CD4-positive, alpha-beta T cell (primary cell): ENCODE measurements at regions not wholly inside any gene's neighbourhood (a gene's known extent, or its start where the extent isn't known, plus 50 kb on each side); places are given as distances from the start of the nearest gene placed in this dataset.

Experiments used
- ATAC-seq: fragments of 200-7000 bp; cut with Tn5 transposase; one replicate; pipeline ENCODE4 v1.10.0; 2022; ENCODE audit warnings: mild to moderate bottlenecking; ENCODE audit not compliant: poor library complexity
- CTCF ChIA-PET: fragments of 350-600 bp; sonication (Branson Sonifier 250); formaldehyde crosslinking; loops from one replicate; lab custom pipeline; 2021; ENCODE audit warnings: antibody characterized with exemption, inconsistent platforms; lab: Charles Lee
- POLR2A ChIA-PET: fragments of 350-600 bp; sonication (Branson Sonifier 250); formaldehyde crosslinking; loops from one replicate; lab custom pipeline; 2021; ENCODE audit warnings: antibody characterized with exemption, inconsistent platforms; lab: Charles Lee
- DNase-seq, 14 experiments: peaks; one replicate each; pipeline ENCODE4 v3.0.0-alpha.2; 2013 to 2020; ENCODE audit warnings: mixed read lengths in 2 of 14
- H3K27ac ChIP-seq, 2 donors: one replicate each; pipeline versions ENCODE4 v1.5.1 to v1.7.0; 2013; ENCODE audit warnings: low read length in 2 of 2, low read depth in 1 of 2, mild to moderate bottlenecking in 1 of 2
- H3K27me3 ChIP-seq, 2 experiments: 1 replicate in 1 of 2; 2 replicates in 1 of 2; pipeline versions ENCODE4 v1.6.1 to v1.7.0; 2013; ENCODE audit warnings: low read length in 2 of 2, control low read depth in 1 of 2, mild to moderate bottlenecking in 1 of 2, moderate library complexity in 1 of 2; ENCODE audit not compliant: insufficient read depth in 2 of 2, control insufficient read depth in 1 of 2
- H3K36me3 ChIP-seq: one replicate; pipeline ENCODE4 v1.6.1; 2013; ENCODE audit warnings: low read length, control low read depth; ENCODE audit not compliant: insufficient read depth
- H3K4me1 ChIP-seq: one replicate; pipeline ENCODE4 v1.6.1; 2013; ENCODE audit warnings: low read length, control low read depth; ENCODE audit not compliant: insufficient read depth
- H3K4me3 ChIP-seq: one replicate; pipeline ENCODE4 v1.5.1; 2013; ENCODE audit warnings: mild to moderate bottlenecking, low read length, moderate library complexity
- H3K9me3 ChIP-seq, 2 experiments: 1 replicate in 1 of 2; 2 replicates in 1 of 2; pipeline versions ENCODE4 v1.6.1 to v1.7.0; 2013; ENCODE audit warnings: low read length in 2 of 2, mild to moderate bottlenecking in 2 of 2, control low read depth in 1 of 2, moderate library complexity in 1 of 2; ENCODE audit not compliant: control insufficient read depth in 1 of 2, insufficient read depth in 1 of 2
- H3K27ac Mint-ChIP-seq: one replicate; pipeline ENCODE4 v1.8.0; 2020; ENCODE audit warnings: mixed read lengths
- H3K27me3 Mint-ChIP-seq: one replicate; pipeline ENCODE4 v1.8.0; 2021; ENCODE audit warnings: mixed read lengths
- H3K36me3 Mint-ChIP-seq: one replicate; pipeline ENCODE4 v1.8.0; 2021; ENCODE audit warnings: low read depth, mixed read lengths
- H3K4me1 Mint-ChIP-seq: one replicate; pipeline ENCODE4 v1.8.0; 2021; ENCODE audit warnings: low read depth, mixed read lengths
- H3K4me3 Mint-ChIP-seq: one replicate; pipeline ENCODE4 v1.8.0; 2020; ENCODE audit warnings: mild to moderate bottlenecking, mixed read lengths
- H3K9me3 Mint-ChIP-seq: one replicate; pipeline ENCODE4 v1.8.0; 2020; ENCODE audit warnings: mixed read lengths
- intact Hi-C, 2 experiments: fragments of 100-400 bp; cut with DNase I in 1 of 2; cut with micrococcal nuclease in 1 of 2; formaldehyde crosslinking; loops; one replicate each; pipeline versions ENCODE4 v1.15.1 to v1.9.0; 2023 to 2025; cut with DNase I, micrococcal nuclease
- TF ChIP-seq, protein P1 (sequence below): fragments of 200-600 bp; IDR thresholded peaks from one replicate; pipeline ENCODE4 v1.8.0; 2022; ENCODE audit warnings: antibody characterized with exemption, mild to moderate bottlenecking

DNA sequence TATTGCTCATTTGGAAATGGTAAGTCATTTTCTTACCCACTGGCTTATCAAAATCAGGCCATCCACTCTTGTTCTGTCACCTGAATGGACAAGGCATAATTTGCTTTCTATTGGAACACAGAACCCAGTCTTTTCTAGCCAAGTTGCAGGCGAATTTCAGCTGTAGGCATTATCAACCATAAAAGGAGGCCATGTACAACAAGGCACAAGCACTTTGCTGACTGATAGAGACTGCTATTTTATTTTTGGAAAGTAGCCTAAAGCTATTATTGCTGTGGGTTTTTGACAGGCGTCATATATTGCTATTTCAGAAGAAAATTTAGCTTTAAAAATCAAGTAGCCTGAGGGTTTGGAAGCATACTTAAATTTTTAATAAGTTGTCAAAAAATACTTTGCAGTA, 344.2 kb downstream of the HDGFL1 start:
- CTCF ChIA-PET = no interaction called here
- Histone ChIP-seq H3K36me3 (no peaks in the 10 kb centered on the region), H3K4me3 (no peak overlapping the region), H3K27ac (no peak overlapping the region), H3K27me3 (no peaks in the 10 kb centered on the region), H3K9me3 (peaks cover 0 to 3% of the 10 kb centered on the region in 2 experiments), H3K4me1 (no peaks in the 10 kb centered on the region)
- TF ChIP-seq, protein P1, sequence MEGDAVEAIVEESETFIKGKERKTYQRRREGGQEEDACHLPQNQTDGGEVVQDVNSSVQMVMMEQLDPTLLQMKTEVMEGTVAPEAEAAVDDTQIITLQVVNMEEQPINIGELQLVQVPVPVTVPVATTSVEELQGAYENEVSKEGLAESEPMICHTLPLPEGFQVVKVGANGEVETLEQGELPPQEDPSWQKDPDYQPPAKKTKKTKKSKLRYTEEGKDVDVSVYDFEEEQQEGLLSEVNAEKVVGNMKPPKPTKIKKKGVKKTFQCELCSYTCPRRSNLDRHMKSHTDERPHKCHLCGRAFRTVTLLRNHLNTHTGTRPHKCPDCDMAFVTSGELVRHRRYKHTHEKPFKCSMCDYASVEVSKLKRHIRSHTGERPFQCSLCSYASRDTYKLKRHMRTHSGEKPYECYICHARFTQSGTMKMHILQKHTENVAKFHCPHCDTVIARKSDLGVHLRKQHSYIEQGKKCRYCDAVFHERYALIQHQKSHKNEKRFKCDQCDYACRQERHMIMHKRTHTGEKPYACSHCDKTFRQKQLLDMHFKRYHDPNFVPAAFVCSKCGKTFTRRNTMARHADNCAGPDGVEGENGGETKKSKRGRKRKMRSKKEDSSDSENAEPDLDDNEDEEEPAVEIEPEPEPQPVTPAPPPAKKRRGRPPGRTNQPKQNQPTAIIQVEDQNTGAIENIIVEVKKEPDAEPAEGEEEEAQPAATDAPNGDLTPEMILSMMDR = no peak
- Mint-ChIP-seq H3K36me3 (no peaks in the 10 kb centered on the region), H3K27ac (no peak overlapping the region), H3K4me3 (no peak overlapping the region), H3K9me3 (no peaks in the 10 kb centered on the region), H3K4me1 (no peaks in the 10 kb centered on the region), H3K27me3 (no peaks in the 10 kb centered on the region)
- DNase-seq = no peak
- intact Hi-C loops = no loop called here
- ATAC-seq = no peak
- POLR2A ChIA-PET = no interaction called here

DNA sequence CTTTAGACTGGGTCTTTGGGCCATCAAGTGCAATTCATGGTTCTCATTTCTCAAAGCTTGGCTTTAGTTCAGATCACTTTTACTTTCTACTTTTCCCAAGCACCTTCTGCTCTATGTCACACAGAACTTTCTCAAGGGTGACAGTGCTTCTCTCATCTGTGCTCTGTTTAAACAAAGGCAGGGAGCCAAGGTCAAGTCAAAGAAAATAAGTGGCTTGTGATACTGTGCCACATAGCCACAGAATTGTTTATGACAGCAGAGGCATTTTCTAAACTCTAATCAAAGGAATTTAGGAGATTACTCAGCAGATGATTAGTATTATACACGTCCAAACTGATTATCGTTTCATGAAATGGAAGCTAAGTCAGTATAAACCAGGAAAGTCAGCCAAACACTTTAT, 348.0 kb downstream of the HDGFL1 start:
- ChIA-PET CTCF (no interaction called here), POLR2A (no interaction called here)
- Histone ChIP-seq H3K27me3 (no peaks in the 10 kb centered on the region), H3K36me3 (no peaks in the 10 kb centered on the region), H3K4me3 (no peak overlapping the region), H3K27ac (no peak overlapping the region), H3K9me3 (no peaks in the 10 kb centered on the region), H3K4me1 (no peaks in the 10 kb centered on the region)
- TF ChIP-seq, protein P1 = no peak
- ATAC-seq (no peak), DNase-seq (no peak)
- no peaks in the 10 kb centered on the region for H3K36me3 Mint-ChIP-seq
- no peaks in the 10 kb centered on the region for H3K4me1 Mint-ChIP-seq
- H3K4me3 Mint-ChIP-seq = no peak overlapping the region
- intact Hi-C loops = no loop called here
- H3K27me3 Mint-ChIP-seq = no peaks in the 10 kb centered on the region
- H3K27ac Mint-ChIP-seq = no peak overlapping the region
- H3K9me3 Mint-ChIP-seq = no peaks in the 10 kb centered on the region

DNA sequence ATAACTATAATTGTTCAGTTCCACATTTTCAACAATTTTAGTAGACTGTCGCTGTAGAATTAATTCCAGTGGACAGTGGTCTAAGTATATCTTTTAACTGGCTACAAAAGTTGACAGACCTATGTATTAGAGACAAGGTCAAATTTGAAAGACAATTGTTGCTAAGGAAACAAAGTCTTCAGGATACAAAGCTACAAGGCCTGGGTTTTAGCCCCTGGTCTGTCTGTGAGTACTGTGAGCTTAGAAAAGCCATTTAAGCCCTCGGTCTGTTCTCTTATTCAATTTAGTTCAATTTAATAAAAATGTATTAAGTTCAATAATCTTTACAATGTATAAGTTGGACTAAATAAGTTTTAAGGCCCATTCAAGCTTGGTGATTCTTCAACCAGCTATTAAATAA, 352.5 kb downstream of the HDGFL1 start:
- no peak overlapping the region for H3K27ac ChIP-seq
- DNase-seq (no peak), ATAC-seq (no peak)
- H3K4me3 ChIP-seq = no peak overlapping the region
- H3K4me1 ChIP-seq = no peaks in the 10 kb centered on the region
- Mint-ChIP-seq H3K36me3 (no peaks in the 10 kb centered on the region), H3K27me3 (no peaks in the 10 kb centered on the region), H3K9me3 (no peaks in the 10 kb centered on the region), H3K4me1 (no peaks in the 10 kb centered on the region), H3K4me3 (no peak overlapping the region), H3K27ac (no peak overlapping the region)
- CTCF ChIA-PET = no interaction called here
- POLR2A ChIA-PET = no interaction called here
- TF ChIP-seq, protein P1 = no peak
- no peaks in the 10 kb centered on the region for H3K27me3 ChIP-seq
- intact Hi-C loops = no loop called here
- no peaks in the 10 kb centered on the region for H3K36me3 ChIP-seq
- H3K9me3 ChIP-seq = no peaks in the 10 kb centered on the region
